Kidney glomerular epithelial cell (primary cell): ENCODE measurements at regions not wholly inside any gene's neighbourhood (a gene's known extent, or its start where the extent isn't known, plus 50 kb on each side); places are given as distances from the start of the nearest gene placed in this dataset.

Source experiments
- DNase-seq: peaks from one replicate; lab custom pipeline; 2025; lab: John Stamatoyannopoulos, UW

GRCh38 chr4:181566490-181566889 is 676.7 kb upstream of the TENM3 start:
- DNase-seq, result no peak

- DNase-seq, result peak; percentile 79
These were observed 673.6 kb upstream of the TENM3 start for GRCh38 chr4:181569553-181569952.

- no peak for DNase-seq
These were observed 664.3 kb upstream of the TENM3 start for GRCh38 chr4:181578911-181579310.

- DNase-seq, result no peak
These were observed 663.7 kb upstream of the TENM3 start for GRCh38 chr4:181579486-181579885.

GRCh38 chr4:181581983-181582382 is 661.2 kb upstream of the TENM3 start:
- DNase-seq, result no peak

GRCh38 chr4:181582595-181582994 is 660.6 kb upstream of the TENM3 start:
- DNase-seq, result no peak

GRCh38 chr4:181588733-181589302 is 654.4 kb upstream of the TENM3 start:
- DNase-seq, result no peak

GRCh38 chr4:181592221-181592745 is 650.9 kb upstream of the TENM3 start:
- no peak for DNase-seq

- no peak for DNase-seq
These were observed 649.5 kb upstream of the TENM3 start for GRCh38 chr4:181593703-181594102.

- DNase-seq, result no peak
These were observed 649.0 kb upstream of the TENM3 start for GRCh38 chr4:181594188-181594587.

- no peak for DNase-seq
These were observed 647.5 kb upstream of the TENM3 start for GRCh38 chr4:181595716-181596115.

- DNase-seq, result no peak
These were observed 645.4 kb upstream of the TENM3 start for GRCh38 chr4:181597766-181598165.

- DNase-seq, result no peak
These were observed 644.1 kb upstream of the TENM3 start for GRCh38 chr4:181599134-181599533.

- DNase-seq, result no peak
These were observed 642.1 kb upstream of the TENM3 start for GRCh38 chr4:181601103-181601502.

GRCh38 chr4:181604546-181604945 is 638.7 kb upstream of the TENM3 start:
- DNase-seq, result no peak

- no peak for DNase-seq
These were observed 636.9 kb upstream of the TENM3 start for GRCh38 chr4:181606300-181606699.

- DNase-seq, result no peak
These were observed 635.0 kb upstream of the TENM3 start for GRCh38 chr4:181608181-181608580.

- no peak for DNase-seq
These were observed 632.0 kb upstream of the TENM3 start for GRCh38 chr4:181611033-181611711.

GRCh38 chr4:181611946-181612600 is 631.1 kb upstream of the TENM3 start:
- no peak for DNase-seq

- no peak for DNase-seq
These were observed 630.0 kb upstream of the TENM3 start for GRCh38 chr4:181613200-181613599.

GRCh38 chr4:181618038-181618618 is 625.1 kb upstream of the TENM3 start:
- no peak for DNase-seq

GRCh38 chr4:181618896-181619295 is 624.3 kb upstream of the TENM3 start:
- no peak for DNase-seq

- DNase-seq, result no peak
These were observed 623.6 kb upstream of the TENM3 start for GRCh38 chr4:181619651-181620050.
